ENCODE measurements at regions not wholly inside any gene's neighbourhood (a gene's known extent, or its start where the extent isn't known, plus 50 kb on each side); places are given as distances from the start of the nearest gene placed in this dataset.

GRCh38 chr13:53847502-53847901 is 818.9 kb downstream of the OLFM4 start:
- Histone ChIP-seq H3K9me1 (ENCODE audit: control insufficient read depth, extremely low read depth, insufficient read depth, low read length) (no peaks in the 10 kb centered on the region), H3K9me3 (ENCODE audit: control insufficient read depth, low read depth, low read length) (no peaks in the 10 kb centered on the region), H4K20me1 (ENCODE audit: control insufficient read depth, extremely low read depth, insufficient read depth, low read length) (no peaks in the 10 kb centered on the region), H3K27me3 (ENCODE audit: control insufficient read depth, extremely low read depth, insufficient read depth, low read length) (no peaks in the 10 kb centered on the region), H3K36me3 (ENCODE audit: control insufficient read depth in 2 of 2, extremely low read depth in 1 of 2, insufficient read depth in 2 of 2, low read length in 2 of 2) (no peaks in the 10 kb centered on the region), H3K4me1 (ENCODE audit: control insufficient read depth, extremely low read depth, insufficient read depth, low read length) (no peaks in the 10 kb centered on the region), H3K9ac (ENCODE audit: control insufficient read depth, extremely low read depth, insufficient read depth, low read length) (no peak overlapping the region), H3K4me3 (ENCODE audit: control insufficient read depth in 2 of 3, extremely low read depth in 1 of 3, insufficient read depth in 2 of 3, low read depth in 1 of 3, low read length in 3 of 3) (no peak overlapping the region), H3K79me2 (ENCODE audit: control insufficient read depth, insufficient read depth, low read length) (no peaks in the 10 kb centered on the region), H2AFZ (ENCODE audit: control insufficient read depth, low read length) (no peak overlapping the region), H3K27ac (ENCODE audit: control insufficient read depth, insufficient read depth, low read length) (no peak overlapping the region), H3K4me2 (ENCODE audit: control insufficient read depth, extremely low read depth, insufficient read depth, low read depth, low read length) (no peak overlapping the region)
- DNase-seq (ENCODE audit: low read depth, low spot score) (no peak), FAIRE-seq (no peak)
- dilution Hi-C loops (cut with MboI; ENCODE audit: extremely low pct_ligation_motif_present, low sequenced_read_pairs): no loop called here
- TF ChIP-seq EZH2 (IDR thresholded peaks at IDR 0.05; ENCODE audit: low read length): no peak
- no peak for TF ChIP-seq CTCF (optimal IDR thresholded peaks at IDR 0.05 in 1 of 3, IDR thresholded peaks at IDR 0.05 in 1 of 3, conservative IDR thresholded peaks at IDR 0.05 in 1 of 3; ENCODE audit: extremely low read depth in 1 of 3, insufficient read depth in 2 of 3, low read length in 3 of 3)

GRCh38 chr13:53848366-53848961 is 819.9 kb downstream of the OLFM4 start:
- no peaks in the 10 kb centered on the region for H3K9me1 ChIP-seq (ENCODE audit: control insufficient read depth, extremely low read depth, insufficient read depth, low read length)
- H3K36me3 ChIP-seq (ENCODE audit: control insufficient read depth in 2 of 2, extremely low read depth in 1 of 2, insufficient read depth in 2 of 2, low read length in 2 of 2): no peaks in the 10 kb centered on the region
- no peak for FAIRE-seq
- no peaks in the 10 kb centered on the region for H4K20me1 ChIP-seq (ENCODE audit: control insufficient read depth, extremely low read depth, insufficient read depth, low read length)
- H3K4me2 ChIP-seq (ENCODE audit: control insufficient read depth, extremely low read depth, insufficient read depth, low read depth, low read length): no peak overlapping the region
- no peak overlapping the region for H3K4me3 ChIP-seq (ENCODE audit: control insufficient read depth in 2 of 3, extremely low read depth in 1 of 3, insufficient read depth in 2 of 3, low read depth in 1 of 3, low read length in 3 of 3)
- H3K4me1 ChIP-seq (ENCODE audit: control insufficient read depth, extremely low read depth, insufficient read depth, low read length): no peaks in the 10 kb centered on the region
- no peak overlapping the region for H2AFZ ChIP-seq (ENCODE audit: control insufficient read depth, low read length)
- H3K9me3 ChIP-seq (ENCODE audit: control insufficient read depth, low read depth, low read length): no peaks in the 10 kb centered on the region
- no peaks in the 10 kb centered on the region for H3K79me2 ChIP-seq (ENCODE audit: control insufficient read depth, insufficient read depth, low read length)
- TF ChIP-seq EZH2 (IDR thresholded peaks at IDR 0.05; ENCODE audit: low read length) (no peak), CTCF (optimal IDR thresholded peaks at IDR 0.05 in 1 of 3, IDR thresholded peaks at IDR 0.05 in 1 of 3, conservative IDR thresholded peaks at IDR 0.05 in 1 of 3; ENCODE audit: extremely low read depth in 1 of 3, insufficient read depth in 2 of 3, low read length in 3 of 3) (no peak)
- dilution Hi-C loops (cut with MboI; ENCODE audit: extremely low pct_ligation_motif_present, low sequenced_read_pairs): no loop called here
- no peak overlapping the region for H3K9ac ChIP-seq (ENCODE audit: control insufficient read depth, extremely low read depth, insufficient read depth, low read length)
- H3K27ac ChIP-seq (ENCODE audit: control insufficient read depth, insufficient read depth, low read length): no peak overlapping the region
- no peak for DNase-seq (ENCODE audit: low read depth, low spot score)
- H3K27me3 ChIP-seq (ENCODE audit: control insufficient read depth, extremely low read depth, insufficient read depth, low read length): no peaks in the 10 kb centered on the region
